Panc1 (cell line): ENCODE measurements at regions not wholly inside any gene's neighbourhood (a gene's known extent, or its start where the extent isn't known, plus 50 kb on each side); places are given as distances from the start of the nearest gene placed in this dataset.

ENCODE experiments used
- POLR2AphosphoS5 ChIP-seq: IDR thresholded peaks from 2 replicates; pipeline ENCODE4 v1.6.1; 2012; ENCODE audit warnings: mild to moderate bottlenecking, low read depth, low read length, moderate library complexity
- TF ChIP-seq, protein P1 (sequence below): fragments of 450-650 bp; IDR thresholded peaks from 2 replicates; pipeline ENCODE4 v1.5.1; 2017; ENCODE audit warnings: mild to moderate bottlenecking
- TF ChIP-seq, protein P2 (sequence below), 2 experiments: IDR thresholded peaks; 2 replicates each; pipeline ENCODE4 v1.6.1; 2011 to 2012; ENCODE audit warnings: low read depth in 2 of 2, control low read depth in 1 of 2, low read length in 1 of 2, mild to moderate bottlenecking in 1 of 2, moderate library complexity in 1 of 2; ENCODE audit not compliant: insufficient read depth in 1 of 2

DNA sequence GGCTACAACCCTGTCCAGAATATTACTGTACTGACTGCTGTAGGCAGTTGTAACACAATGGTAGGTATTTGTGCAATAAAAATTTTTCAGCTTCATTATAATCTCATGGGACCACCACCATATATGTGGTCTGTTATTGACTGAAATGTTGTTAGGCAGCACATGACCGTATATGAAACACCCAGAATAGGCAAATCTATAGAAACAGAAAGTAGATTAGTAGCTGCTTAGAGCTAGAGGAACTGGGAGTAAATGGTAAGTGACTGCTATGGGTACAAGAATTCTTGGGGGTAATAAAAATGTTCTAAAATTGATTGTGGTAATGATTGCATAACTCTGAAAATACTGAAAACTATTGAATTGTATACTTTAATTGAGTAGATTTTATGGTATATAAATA lies 185.7 kb downstream of the ESM1 start:
- TF ChIP-seq, protein P1, sequence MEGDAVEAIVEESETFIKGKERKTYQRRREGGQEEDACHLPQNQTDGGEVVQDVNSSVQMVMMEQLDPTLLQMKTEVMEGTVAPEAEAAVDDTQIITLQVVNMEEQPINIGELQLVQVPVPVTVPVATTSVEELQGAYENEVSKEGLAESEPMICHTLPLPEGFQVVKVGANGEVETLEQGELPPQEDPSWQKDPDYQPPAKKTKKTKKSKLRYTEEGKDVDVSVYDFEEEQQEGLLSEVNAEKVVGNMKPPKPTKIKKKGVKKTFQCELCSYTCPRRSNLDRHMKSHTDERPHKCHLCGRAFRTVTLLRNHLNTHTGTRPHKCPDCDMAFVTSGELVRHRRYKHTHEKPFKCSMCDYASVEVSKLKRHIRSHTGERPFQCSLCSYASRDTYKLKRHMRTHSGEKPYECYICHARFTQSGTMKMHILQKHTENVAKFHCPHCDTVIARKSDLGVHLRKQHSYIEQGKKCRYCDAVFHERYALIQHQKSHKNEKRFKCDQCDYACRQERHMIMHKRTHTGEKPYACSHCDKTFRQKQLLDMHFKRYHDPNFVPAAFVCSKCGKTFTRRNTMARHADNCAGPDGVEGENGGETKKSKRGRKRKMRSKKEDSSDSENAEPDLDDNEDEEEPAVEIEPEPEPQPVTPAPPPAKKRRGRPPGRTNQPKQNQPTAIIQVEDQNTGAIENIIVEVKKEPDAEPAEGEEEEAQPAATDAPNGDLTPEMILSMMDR: no peak
- no peak for TF ChIP-seq POLR2AphosphoS5
- TF ChIP-seq, protein P2, sequence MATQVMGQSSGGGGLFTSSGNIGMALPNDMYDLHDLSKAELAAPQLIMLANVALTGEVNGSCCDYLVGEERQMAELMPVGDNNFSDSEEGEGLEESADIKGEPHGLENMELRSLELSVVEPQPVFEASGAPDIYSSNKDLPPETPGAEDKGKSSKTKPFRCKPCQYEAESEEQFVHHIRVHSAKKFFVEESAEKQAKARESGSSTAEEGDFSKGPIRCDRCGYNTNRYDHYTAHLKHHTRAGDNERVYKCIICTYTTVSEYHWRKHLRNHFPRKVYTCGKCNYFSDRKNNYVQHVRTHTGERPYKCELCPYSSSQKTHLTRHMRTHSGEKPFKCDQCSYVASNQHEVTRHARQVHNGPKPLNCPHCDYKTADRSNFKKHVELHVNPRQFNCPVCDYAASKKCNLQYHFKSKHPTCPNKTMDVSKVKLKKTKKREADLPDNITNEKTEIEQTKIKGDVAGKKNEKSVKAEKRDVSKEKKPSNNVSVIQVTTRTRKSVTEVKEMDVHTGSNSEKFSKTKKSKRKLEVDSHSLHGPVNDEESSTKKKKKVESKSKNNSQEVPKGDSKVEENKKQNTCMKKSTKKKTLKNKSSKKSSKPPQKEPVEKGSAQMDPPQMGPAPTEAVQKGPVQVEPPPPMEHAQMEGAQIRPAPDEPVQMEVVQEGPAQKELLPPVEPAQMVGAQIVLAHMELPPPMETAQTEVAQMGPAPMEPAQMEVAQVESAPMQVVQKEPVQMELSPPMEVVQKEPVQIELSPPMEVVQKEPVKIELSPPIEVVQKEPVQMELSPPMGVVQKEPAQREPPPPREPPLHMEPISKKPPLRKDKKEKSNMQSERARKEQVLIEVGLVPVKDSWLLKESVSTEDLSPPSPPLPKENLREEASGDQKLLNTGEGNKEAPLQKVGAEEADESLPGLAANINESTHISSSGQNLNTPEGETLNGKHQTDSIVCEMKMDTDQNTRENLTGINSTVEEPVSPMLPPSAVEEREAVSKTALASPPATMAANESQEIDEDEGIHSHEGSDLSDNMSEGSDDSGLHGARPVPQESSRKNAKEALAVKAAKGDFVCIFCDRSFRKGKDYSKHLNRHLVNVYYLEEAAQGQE (IDR thresholded peaks at IDR 0.05; ENCODE audit: insufficient read depth in 1 of 2, low read depth in 2 of 2, low read length in 1 of 2): no peak
